Neural cell (in vitro differentiated cells): ENCODE measurements at regions not wholly inside any gene's neighbourhood (a gene's known extent, or its start where the extent isn't known, plus 50 kb on each side); places are given as distances from the start of the nearest gene placed in this dataset.
A peak's percentile ranks its signal among the peaks of the same experiment; 100 is the strongest.
"Not testable (repeated sequence)": the region's sequence is repeated elsewhere in the genome, so short reads cannot be mapped to it uniquely, and the experiment has no call there.

Source experiments
- H2AFZ ChIP-seq: fragments of 200-600, 300-800 bp; sonication (generic), shearing (Covaris generic); 2 replicates; pipeline ENCODE4 v1.6.0; 2014; ENCODE audit warnings: low read depth, mild to moderate bottlenecking, antibody characterized with exemption, low read length, moderate library complexity
- H3F3A ChIP-seq: fragments of 200-600 bp; shearing (Covaris generic); 2 replicates; pipeline ENCODE4 v1.6.1; 2016; ENCODE audit warnings: mild to moderate bottlenecking, moderate library complexity, mixed read lengths, antibody characterized with exemption, low read length; ENCODE audit not compliant: insufficient read depth, poor library complexity, severe bottlenecking
- H3K27ac ChIP-seq: fragments of 200-600, 300-800 bp; sonication (generic), shearing (Covaris generic); 2 replicates; pipeline ENCODE4 v1.5.1; 2014; ENCODE audit warnings: mild to moderate bottlenecking, low read length, moderate library complexity
- H3K27me3 ChIP-seq: fragments of 300-800, 200-600 bp; sonication (generic), shearing (Covaris generic); 2 replicates; pipeline ENCODE4 v1.6.0; 2014; ENCODE audit warnings: mild to moderate bottlenecking, low read depth, low read length, moderate library complexity; ENCODE audit not compliant: insufficient read depth
- H3K36me3 ChIP-seq: fragments of 300-800, 200-600 bp; sonication (generic), shearing (Covaris generic); 2 replicates; pipeline ENCODE4 v1.5.1; 2014; ENCODE audit warnings: mild to moderate bottlenecking, antibody characterized with exemption, low read length, moderate library complexity; ENCODE audit not compliant: insufficient read depth
- H3K4me2 ChIP-seq: fragments of 300-800, 200-600 bp; sonication (generic), shearing (Covaris generic); 2 replicates; pipeline ENCODE4 v1.6.0; 2014; ENCODE audit warnings: mild to moderate bottlenecking, low read length
- H3K4me3 ChIP-seq: fragments of 300-800, 200-600 bp; sonication (generic), shearing (Covaris generic); 2 replicates; pipeline ENCODE4 v1.5.1; 2014; ENCODE audit warnings: mild to moderate bottlenecking, low read length, moderate library complexity
- H3K79me2 ChIP-seq: fragments of 200-600 bp; shearing (Covaris generic); replicated peaks from 2 replicates; pipeline ENCODE4 v1.6.0; 2014; ENCODE audit warnings: mild to moderate bottlenecking, low read length, moderate library complexity; ENCODE audit not compliant: insufficient read depth
- H3K9ac ChIP-seq: fragments of 300-800, 200-600 bp; sonication (generic), shearing (Covaris generic); 2 replicates; pipeline ENCODE4 v1.6.1; 2016; ENCODE audit warnings: mild to moderate bottlenecking, low read length, mixed read lengths
- H3K9me2 ChIP-seq: fragments of 200-600 bp; shearing (Covaris generic); 2 replicates; pipeline ENCODE4 v1.6.1; 2016; ENCODE audit warnings: mild to moderate bottlenecking, low read length, mixed read lengths; ENCODE audit not compliant: insufficient read depth
- H3K9me3 ChIP-seq: fragments of 200-600, 300-800 bp; sonication (generic), shearing (Covaris generic); 2 replicates; pipeline ENCODE4 v1.6.1; 2016; ENCODE audit warnings: mild to moderate bottlenecking, mixed run types, low read length, moderate library complexity, mixed read lengths
- H4K20me1 ChIP-seq: fragments of 200-600 bp; shearing (Covaris generic); 2 replicates; pipeline ENCODE4 v1.6.1; 2016; ENCODE audit warnings: mild to moderate bottlenecking, mixed run types; ENCODE audit not compliant: insufficient read depth
- EP300 ChIP-seq: fragments of 450-650 bp; conservative IDR thresholded peaks from 2 replicates; pipeline ENCODE4 v1.6.1; 2014; ENCODE audit warnings: antibody characterized with exemption, mild to moderate bottlenecking, moderate library complexity; ENCODE audit not compliant: poor library complexity, severe bottlenecking
- EZH2 ChIP-seq: fragments of 200-600, 300-800 bp; shearing (Covaris generic), sonication (generic); IDR thresholded peaks from 2 replicates; pipeline ENCODE4 v1.6.1; 2014; ENCODE audit warnings: antibody characterized with exemption, low read length, borderline replicate concordance, mild to moderate bottlenecking; ENCODE audit not compliant: insufficient read depth, poor library complexity, severe bottlenecking
- MXI1 ChIP-seq: fragments of 450-650 bp; conservative IDR thresholded peaks from 2 replicates; pipeline ENCODE4 v1.6.1; 2014; ENCODE audit warnings: antibody characterized with exemption, mild to moderate bottlenecking; ENCODE audit not compliant: poor library complexity, severe bottlenecking
- POLR2AphosphoS5 ChIP-seq: IDR thresholded peaks from 2 replicates; pipeline ENCODE4 v1.6.1; 2012
- RAD21 ChIP-seq: fragments of 450-650 bp; conservative IDR thresholded peaks from 2 replicates; pipeline ENCODE4 v1.6.1; 2014; ENCODE audit warnings: antibody characterized with exemption, mild to moderate bottlenecking, moderate library complexity
- REST ChIP-seq: IDR thresholded peaks from 2 replicates; pipeline ENCODE4 v1.6.1; 2012; ENCODE audit warnings: borderline replicate concordance
- SMC3 ChIP-seq: fragments of 450-650 bp; conservative IDR thresholded peaks from 2 replicates; pipeline ENCODE4 v1.6.1; 2014; ENCODE audit warnings: antibody characterized with exemption, mild to moderate bottlenecking, moderate library complexity; ENCODE audit not compliant: poor library complexity
- TAF1 ChIP-seq: IDR thresholded peaks from 2 replicates; pipeline ENCODE4 v1.6.1; 2012; ENCODE audit warnings: low read depth
- TF ChIP-seq, protein P1 (sequence below): fragments of 450-650 bp; IDR thresholded peaks from 2 replicates; pipeline ENCODE4 v1.5.1; 2014; ENCODE audit warnings: antibody characterized with exemption, mild to moderate bottlenecking, moderate library complexity; ENCODE audit not compliant: poor library complexity, severe bottlenecking

GRCh38 chr1:104263110-104263509 is 513.4 kb downstream of the AMY1C start:
- not testable (repeated sequence) for H3K9ac ChIP-seq, H3K4me2 ChIP-seq, H3K27me3 ChIP-seq, H3K9me2 ChIP-seq, H4K20me1 ChIP-seq, H3K9me3 ChIP-seq, H2AFZ ChIP-seq, H3F3A ChIP-seq, H3K4me3 ChIP-seq, H3K36me3 ChIP-seq, H3K79me2 ChIP-seq, H3K27ac ChIP-seq

- H3K9me3 ChIP-seq, result no peaks in the 10 kb centered on the region
- H3K9me2 ChIP-seq, result no peaks in the 10 kb centered on the region
- no peaks in the 10 kb centered on the region for H4K20me1 ChIP-seq
- H3F3A ChIP-seq, result no peaks in the 10 kb centered on the region
- H3K4me3 ChIP-seq, result no peak overlapping the region
- peak overlapping the region; percentile 55 for H3K27ac ChIP-seq
- no peaks in the 10 kb centered on the region for H3K79me2 ChIP-seq
- peak overlapping the region; percentile 31 for H3K4me2 ChIP-seq
- H3K9ac ChIP-seq, result peak overlapping the region; percentile 20
- H2AFZ ChIP-seq, result no peak overlapping the region
- no peaks in the 10 kb centered on the region for H3K36me3 ChIP-seq
- TF ChIP-seq TAF1 (no peak), EZH2 (no peak), EP300 (no peak), MXI1 (no peak), REST (no peak), POLR2AphosphoS5 (no peak), SMC3 (no peak), RAD21 (no peak)
- TF ChIP-seq, protein P1, sequence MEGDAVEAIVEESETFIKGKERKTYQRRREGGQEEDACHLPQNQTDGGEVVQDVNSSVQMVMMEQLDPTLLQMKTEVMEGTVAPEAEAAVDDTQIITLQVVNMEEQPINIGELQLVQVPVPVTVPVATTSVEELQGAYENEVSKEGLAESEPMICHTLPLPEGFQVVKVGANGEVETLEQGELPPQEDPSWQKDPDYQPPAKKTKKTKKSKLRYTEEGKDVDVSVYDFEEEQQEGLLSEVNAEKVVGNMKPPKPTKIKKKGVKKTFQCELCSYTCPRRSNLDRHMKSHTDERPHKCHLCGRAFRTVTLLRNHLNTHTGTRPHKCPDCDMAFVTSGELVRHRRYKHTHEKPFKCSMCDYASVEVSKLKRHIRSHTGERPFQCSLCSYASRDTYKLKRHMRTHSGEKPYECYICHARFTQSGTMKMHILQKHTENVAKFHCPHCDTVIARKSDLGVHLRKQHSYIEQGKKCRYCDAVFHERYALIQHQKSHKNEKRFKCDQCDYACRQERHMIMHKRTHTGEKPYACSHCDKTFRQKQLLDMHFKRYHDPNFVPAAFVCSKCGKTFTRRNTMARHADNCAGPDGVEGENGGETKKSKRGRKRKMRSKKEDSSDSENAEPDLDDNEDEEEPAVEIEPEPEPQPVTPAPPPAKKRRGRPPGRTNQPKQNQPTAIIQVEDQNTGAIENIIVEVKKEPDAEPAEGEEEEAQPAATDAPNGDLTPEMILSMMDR, result no peak
- no peaks in the 10 kb centered on the region for H3K27me3 ChIP-seq
These were observed 514.8 kb downstream of the AMY1C start for GRCh38 chr1:104264521-104264920.

- H3K9me2 ChIP-seq, result no peaks in the 10 kb centered on the region
- H3K9ac ChIP-seq, result peak overlapping the region; percentile 20
- H3K36me3 ChIP-seq, result no peaks in the 10 kb centered on the region
- no peaks in the 10 kb centered on the region for H3K9me3 ChIP-seq
- H3K27ac ChIP-seq, result peak overlapping the region; percentile 55
- H4K20me1 ChIP-seq, result no peaks in the 10 kb centered on the region
- no peaks in the 10 kb centered on the region for H3K79me2 ChIP-seq
- peak overlapping the region; percentile 20 for H3K4me3 ChIP-seq
- peak overlapping the region; percentile 31 for H3K4me2 ChIP-seq
- no peaks in the 10 kb centered on the region for H3K27me3 ChIP-seq
- no peak overlapping the region for H2AFZ ChIP-seq
- TF ChIP-seq, protein P1, result no peak
- TF ChIP-seq POLR2AphosphoS5 (peak; percentile 46), EP300 (peak; percentile 66)
- H3F3A ChIP-seq, result no peaks in the 10 kb centered on the region
These were observed 515.5 kb downstream of the AMY1C start for GRCh38 chr1:104265163-104265562.
